ENCODE measurements at regions not wholly inside any gene's neighbourhood (a gene's known extent, or its start where the extent isn't known, plus 50 kb on each side); places are given as distances from the start of the nearest gene placed in this dataset.

DNA sequence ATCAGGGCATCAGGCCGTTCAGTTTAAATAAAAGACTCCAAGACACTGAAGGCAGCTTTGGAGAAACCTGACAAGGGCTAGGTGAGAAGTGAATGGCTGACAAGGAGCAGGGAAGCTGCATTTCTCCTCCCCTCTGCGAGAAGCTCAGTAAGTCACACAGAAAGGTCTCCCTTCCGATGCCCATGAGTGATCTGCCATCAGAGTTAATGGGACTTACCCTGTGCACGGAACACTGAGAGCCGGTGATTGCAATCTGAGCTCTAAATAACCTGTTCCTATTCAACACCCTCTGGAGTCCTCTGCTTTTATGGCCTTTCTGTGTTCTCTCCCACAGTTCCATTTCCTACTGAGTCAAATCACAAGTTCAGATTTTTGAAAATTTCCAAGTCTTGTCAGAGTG lies 322.2 kb upstream of the MYT1L start:
- ChIA-PET CTCF (no interaction called here), POLR2A (no interaction called here)
- Histone ChIP-seq H3K4me3 (ENCODE audit: low read length) (no peak overlapping the region), H3K27ac (ENCODE audit: low read depth, low read length) (no peak overlapping the region), H3K4me1 (ENCODE audit: insufficient read depth, low read length) (no peaks in the 10 kb centered on the region), H3K9me3 (ENCODE audit: low read length) (no peaks in the 10 kb centered on the region), H3K36me3 (ENCODE audit: insufficient read depth, low read length) (no peaks in the 10 kb centered on the region), H3K27me3 (ENCODE audit: insufficient read depth, low read length, poor library complexity, severe bottlenecking) (no peaks in the 10 kb centered on the region)
- Mint-ChIP-seq H3K4me3 (no peak overlapping the region), H3K27ac (no peak overlapping the region), H3K27me3 (peaks cover 0 to 1% of the 10 kb centered on the region in 2 donors), H3K9me3 (peaks cover 0 to 6% (median 2%) of the 10 kb centered on the region in 5 donors), H3K36me3 (no peaks in the 10 kb centered on the region), H3K4me1 (peaks cover 0 to 1% (median 0%) of the 10 kb centered on the region in 3 donors)
- DNase-seq, result no peak

DNA sequence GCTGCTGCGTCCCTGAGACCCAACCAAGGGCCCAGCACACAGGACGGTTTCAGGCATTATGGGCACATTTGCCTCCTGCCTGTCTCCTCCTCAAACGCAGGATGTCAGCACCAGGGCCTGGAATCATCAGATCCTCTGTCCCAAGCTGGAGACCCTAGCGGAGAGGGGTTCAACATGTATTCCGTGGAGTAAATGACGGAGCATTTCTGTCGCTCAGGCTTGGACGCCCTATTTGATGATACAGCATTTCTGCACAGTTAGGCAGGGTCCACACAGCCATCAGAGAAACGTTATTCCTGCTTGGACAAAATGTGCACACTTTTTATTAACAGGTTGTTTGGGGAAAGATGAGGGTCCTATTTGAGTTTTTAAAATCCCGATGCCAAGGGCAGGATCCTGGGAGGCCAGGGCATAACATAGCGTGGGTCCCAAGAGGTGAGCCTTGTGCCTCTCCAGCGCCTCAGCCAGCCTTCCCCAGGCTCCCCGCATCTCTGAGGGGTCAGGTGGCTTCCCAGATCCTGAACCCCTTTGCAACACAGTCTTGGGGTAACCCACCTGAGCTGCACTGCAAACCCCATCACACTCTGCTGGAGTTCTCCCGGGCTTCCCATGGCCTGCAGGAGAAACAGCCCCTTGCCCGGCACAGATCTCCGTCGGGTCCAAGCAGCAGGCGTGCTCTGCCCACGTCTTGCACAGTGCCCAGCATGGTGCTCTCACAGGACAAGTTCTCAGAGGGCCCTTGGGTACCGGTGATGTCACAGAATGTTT lies 319.7 kb upstream of the MYT1L start:
- Mint-ChIP-seq H3K4me3 (no peak overlapping the region), H3K27ac (no peak overlapping the region)

DNA sequence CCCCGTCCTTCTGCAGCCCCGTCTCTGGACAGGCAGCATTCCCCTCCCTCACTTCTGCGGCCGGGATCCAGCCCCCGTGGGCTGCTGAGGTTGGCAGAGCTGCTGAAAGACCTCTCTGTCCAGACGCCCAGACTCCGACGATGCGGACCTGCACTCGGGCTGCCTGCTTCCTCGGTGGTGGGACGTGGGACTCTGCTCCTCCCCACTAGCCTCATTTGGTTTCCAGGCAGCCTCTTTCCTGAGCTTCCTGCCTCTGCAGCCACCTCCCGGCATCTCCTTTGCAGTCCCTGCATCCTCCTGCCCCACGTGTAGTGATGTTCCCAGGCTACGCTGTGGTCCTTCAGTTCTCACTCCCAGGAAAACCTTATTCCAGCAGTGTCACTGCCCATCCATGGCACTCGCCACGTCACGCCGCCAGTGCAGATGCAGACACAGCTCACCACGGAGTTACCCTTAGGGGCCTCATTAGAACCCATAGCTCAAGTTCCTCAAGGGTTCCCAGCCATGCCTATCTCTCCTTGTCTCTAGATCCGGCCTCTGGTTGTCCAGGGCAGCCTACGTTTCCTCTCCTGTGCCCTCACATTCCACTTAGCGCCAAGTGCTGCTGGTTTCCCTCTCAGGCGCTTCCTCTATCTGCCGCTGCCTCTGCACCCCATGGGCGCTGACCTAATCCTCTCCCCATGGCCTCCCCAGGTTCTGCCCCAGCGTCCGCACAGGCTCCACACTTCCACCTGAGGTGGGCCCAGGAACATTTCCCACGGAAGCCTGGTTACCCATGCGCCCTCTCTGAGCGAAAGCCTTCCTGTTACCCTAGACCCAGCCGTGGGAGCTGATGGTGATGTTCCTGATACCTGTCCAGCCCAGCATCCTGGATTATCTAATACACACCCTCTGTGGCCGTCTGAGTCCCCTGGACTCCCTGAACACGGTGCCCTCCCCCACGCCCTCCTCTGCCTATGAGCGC lies 318.3 kb upstream of the MYT1L start:
- Mint-ChIP-seq H3K36me3 (no peaks in the 10 kb centered on the region), H3K4me1 (peaks cover 0 to 9% (median 9%) of the 10 kb centered on the region in 3 donors), H3K27ac (no peak overlapping the region), H3K9me3 (peaks cover 0 to 4% (median 0%) of the 10 kb centered on the region in 5 donors), H3K27me3 (no peaks in the 10 kb centered on the region), H3K4me3 (no peak overlapping the region)
- H3K36me3 ChIP-seq (ENCODE audit: insufficient read depth, low read length), result no peaks in the 10 kb centered on the region
- H3K9me3 ChIP-seq (ENCODE audit: low read length), result no peaks in the 10 kb centered on the region
- no peak overlapping the region for H3K27ac ChIP-seq (ENCODE audit: low read depth, low read length)
- POLR2A ChIA-PET, result no interaction called here
- CTCF ChIA-PET, result no interaction called here
- peaks cover 27% of the 10 kb centered on the region for H3K4me1 ChIP-seq (ENCODE audit: insufficient read depth, low read length)
- no peaks in the 10 kb centered on the region for H3K27me3 ChIP-seq (ENCODE audit: insufficient read depth, low read length, poor library complexity, severe bottlenecking)
- no peak for DNase-seq
- H3K4me3 ChIP-seq (ENCODE audit: low read length), result no peak overlapping the region

More for the DNA sequence above, 319.7 kb upstream of the MYT1L start:
- no peaks in the 10 kb centered on the region for H3K9me3 ChIP-seq (ENCODE audit: low read length)
- H3K27me3 Mint-ChIP-seq, result no peaks in the 10 kb centered on the region
- no peaks in the 10 kb centered on the region for H3K27me3 ChIP-seq (ENCODE audit: insufficient read depth, low read length, poor library complexity, severe bottlenecking)
- H3K4me1 ChIP-seq (ENCODE audit: insufficient read depth, low read length), result peaks cover 19% of the 10 kb centered on the region
- H3K4me3 ChIP-seq (ENCODE audit: low read length), result no peak overlapping the region
- CTCF ChIA-PET, result no interaction called here
- no peaks in the 10 kb centered on the region for H3K36me3 ChIP-seq (ENCODE audit: insufficient read depth, low read length)
- POLR2A ChIA-PET, result no interaction called here
- no peak for DNase-seq
- H3K4me1 Mint-ChIP-seq, result peaks cover 0 to 9% (median 9%) of the 10 kb centered on the region in 3 donors
- no peak overlapping the region for H3K27ac ChIP-seq (ENCODE audit: low read depth, low read length)
- no peaks in the 10 kb centered on the region for H3K36me3 Mint-ChIP-seq
- H3K9me3 Mint-ChIP-seq, result peaks cover 0 to 4% (median 0%) of the 10 kb centered on the region in 5 donors

DNA sequence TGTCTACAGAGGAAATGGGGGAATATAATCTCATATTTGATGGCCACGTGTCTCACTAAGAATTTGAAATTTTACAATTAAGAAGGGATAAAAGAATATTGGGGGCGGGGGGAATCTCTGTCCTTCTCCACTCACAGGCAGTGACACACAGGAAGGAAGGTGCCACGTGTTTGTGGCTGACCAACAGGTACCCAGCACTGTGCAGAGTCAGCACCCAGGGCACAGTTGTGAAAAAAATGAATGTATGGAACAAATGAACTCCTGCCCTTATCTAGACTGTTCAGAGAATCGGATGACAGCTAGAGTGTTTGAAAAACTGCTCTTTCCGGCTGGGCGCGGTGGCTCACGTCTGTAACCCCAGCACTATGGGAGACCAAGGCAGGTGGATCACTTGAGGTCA lies 317.0 kb upstream of the MYT1L start:
- H3K36me3 Mint-ChIP-seq, result no peaks in the 10 kb centered on the region
- Histone ChIP-seq H3K9me3 (ENCODE audit: low read length) (no peaks in the 10 kb centered on the region), H3K36me3 (ENCODE audit: insufficient read depth, low read length) (no peaks in the 10 kb centered on the region), H3K4me3 (ENCODE audit: low read length) (no peak overlapping the region), H3K27ac (ENCODE audit: low read depth, low read length) (no peak overlapping the region), H3K4me1 (ENCODE audit: insufficient read depth, low read length) (peaks cover 27% of the 10 kb centered on the region), H3K27me3 (ENCODE audit: insufficient read depth, low read length, poor library complexity, severe bottlenecking) (no peaks in the 10 kb centered on the region)
- H3K27me3 Mint-ChIP-seq, result no peaks in the 10 kb centered on the region
- ChIA-PET POLR2A (no interaction called here), CTCF (no interaction called here)
- H3K9me3 Mint-ChIP-seq, result peaks cover 0 to 7% (median 0%) of the 10 kb centered on the region in 5 donors
- no peak for DNase-seq
- H3K4me3 Mint-ChIP-seq, result no peak overlapping the region
- no peak overlapping the region for H3K27ac Mint-ChIP-seq
- H3K4me1 Mint-ChIP-seq, result peaks cover 0 to 9% (median 9%) of the 10 kb centered on the region in 3 donors

DNA sequence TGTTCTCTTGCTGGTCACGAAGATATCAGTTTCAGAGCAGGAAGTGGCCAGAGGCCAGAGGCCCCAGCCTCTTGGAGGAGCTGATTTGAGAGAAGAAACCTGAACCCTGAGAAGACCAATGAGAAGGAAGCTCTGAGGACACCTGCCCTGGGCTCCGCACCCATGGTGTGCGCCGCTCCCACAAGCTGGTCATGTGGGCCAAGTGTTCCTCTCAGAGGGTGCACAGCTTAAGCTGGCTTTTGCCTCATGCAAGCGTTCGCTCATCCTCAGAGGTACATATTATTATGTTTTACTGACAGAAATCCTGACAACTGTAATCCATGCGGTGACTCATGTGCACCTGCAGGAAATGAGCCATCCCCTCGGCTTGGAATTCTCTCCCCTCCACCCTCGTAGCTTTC lies 316.1 kb upstream of the MYT1L start:
- Histone ChIP-seq H3K4me3 (ENCODE audit: low read length) (no peak overlapping the region), H3K27ac (ENCODE audit: low read depth, low read length) (no peak overlapping the region), H3K4me1 (ENCODE audit: insufficient read depth, low read length) (peaks cover 27% of the 10 kb centered on the region), H3K27me3 (ENCODE audit: insufficient read depth, low read length, poor library complexity, severe bottlenecking) (no peaks in the 10 kb centered on the region), H3K36me3 (ENCODE audit: insufficient read depth, low read length) (no peaks in the 10 kb centered on the region), H3K9me3 (ENCODE audit: low read length) (no peaks in the 10 kb centered on the region)
- Mint-ChIP-seq H3K4me1 (peaks cover 0 to 9% (median 9%) of the 10 kb centered on the region in 3 donors), H3K27ac (peak overlapping the region in 1 of 8 donors; percentile 8), H3K9me3 (peaks cover 0 to 7% (median 0%) of the 10 kb centered on the region in 5 donors), H3K36me3 (no peaks in the 10 kb centered on the region), H3K27me3 (no peaks in the 10 kb centered on the region), H3K4me3 (no peak overlapping the region)
- ChIA-PET CTCF (no interaction called here), POLR2A (no interaction called here)
- DNase-seq, result no peak

DNA sequence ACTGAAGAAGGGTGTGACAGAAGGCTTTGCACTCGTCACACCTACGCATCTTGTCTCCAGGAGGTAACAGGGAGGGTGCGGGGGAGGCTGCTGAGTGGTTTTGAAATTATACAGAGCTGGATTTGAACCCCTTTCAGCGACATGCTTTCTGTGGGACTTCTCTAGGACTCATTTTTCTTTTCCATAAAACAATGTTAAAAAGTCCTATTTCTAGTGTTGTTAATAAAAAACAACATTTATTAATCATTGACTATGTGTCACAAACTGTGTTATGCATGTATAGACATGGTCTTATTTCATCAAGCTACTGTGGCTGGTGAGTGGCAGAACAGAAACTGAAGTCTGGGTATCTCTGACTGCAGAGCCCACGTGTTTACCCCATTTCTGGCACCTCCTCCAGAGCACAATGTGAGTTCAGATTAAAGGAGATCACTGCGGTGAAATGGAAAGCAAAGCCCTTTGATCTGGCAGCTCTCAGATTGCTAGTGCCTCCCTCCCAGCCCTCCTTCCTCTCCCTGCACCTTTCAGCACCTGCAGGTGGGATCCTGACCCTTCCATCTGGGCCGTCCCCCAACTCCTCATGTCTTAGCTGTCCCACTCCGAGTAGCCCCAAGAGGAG lies 315.5 kb upstream of the MYT1L start:
- H3K27ac Mint-ChIP-seq, result peak overlapping the region in 1 of 8 donors; percentile 51
- Histone ChIP-seq H3K4me1 (ENCODE audit: insufficient read depth, low read length) (peaks cover 27% of the 10 kb centered on the region), H3K27me3 (ENCODE audit: insufficient read depth, low read length, poor library complexity, severe bottlenecking) (no peaks in the 10 kb centered on the region), H3K27ac (ENCODE audit: low read depth, low read length) (no peak overlapping the region), H3K9me3 (ENCODE audit: low read length) (no peaks in the 10 kb centered on the region), H3K36me3 (ENCODE audit: insufficient read depth, low read length) (no peaks in the 10 kb centered on the region), H3K4me3 (ENCODE audit: low read length) (no peak overlapping the region)
- peak overlapping the region in 2 of 7 donors; percentile 13 to 34 for H3K4me3 Mint-ChIP-seq
- DNase-seq, result peak in 2 of 5 donors; percentile 16 to 79
- no peaks in the 10 kb centered on the region for H3K27me3 Mint-ChIP-seq
- H3K36me3 Mint-ChIP-seq, result no peaks in the 10 kb centered on the region
- peaks cover 0 to 7% (median 0%) of the 10 kb centered on the region in 5 donors for H3K9me3 Mint-ChIP-seq
- peaks cover 0 to 9% (median 9%) of the 10 kb centered on the region in 3 donors for H3K4me1 Mint-ChIP-seq
- ChIA-PET CTCF (no interaction called here), POLR2A (no interaction called here)

DNA sequence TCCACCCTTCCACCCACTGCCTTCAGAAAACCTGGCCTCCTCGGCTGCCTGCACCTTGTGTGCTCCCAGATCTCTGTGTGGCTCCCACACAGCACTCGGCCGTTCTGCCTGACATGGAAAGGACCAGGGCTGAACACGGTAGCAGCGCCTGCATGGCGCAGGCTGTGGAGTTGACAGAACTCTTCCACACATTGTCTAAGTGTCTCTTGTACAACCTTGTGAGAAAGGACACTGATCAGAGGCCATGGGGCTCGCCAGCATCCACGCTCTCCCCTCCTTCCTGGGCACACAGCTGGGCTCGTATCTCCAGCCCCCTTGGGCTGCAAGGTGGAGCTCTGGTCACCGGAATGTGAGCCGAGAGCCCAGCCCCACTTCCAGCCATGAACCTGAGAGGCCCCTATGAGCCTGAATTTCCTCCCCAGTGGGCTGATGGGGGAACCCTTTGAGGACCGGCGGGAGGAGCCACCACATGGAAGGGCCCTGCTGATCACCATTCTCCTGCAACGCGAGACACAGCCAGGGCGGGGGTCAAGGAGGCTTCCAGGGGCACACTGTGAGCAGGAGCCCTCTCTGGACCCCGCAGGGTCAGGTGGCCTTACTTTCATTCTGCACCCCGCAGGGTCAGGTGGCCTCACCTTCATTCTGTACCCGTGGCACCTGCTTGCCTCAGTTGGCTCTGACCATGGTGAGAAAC lies 314.2 kb upstream of the MYT1L start:
- Mint-ChIP-seq H3K27ac (no peak overlapping the region), H3K4me1 (peaks cover 0 to 9% (median 9%) of the 10 kb centered on the region in 3 donors), H3K4me3 (no peak overlapping the region), H3K36me3 (no peaks in the 10 kb centered on the region), H3K27me3 (peaks cover 0 to 3% of the 10 kb centered on the region in 2 donors), H3K9me3 (peaks cover 0 to 7% (median 0%) of the 10 kb centered on the region in 5 donors)
- no peak for DNase-seq
- Histone ChIP-seq H3K4me3 (ENCODE audit: low read length) (no peak overlapping the region), H3K4me1 (ENCODE audit: insufficient read depth, low read length) (peaks cover 27% of the 10 kb centered on the region), H3K9me3 (ENCODE audit: low read length) (no peaks in the 10 kb centered on the region), H3K27ac (ENCODE audit: low read depth, low read length) (no peak overlapping the region), H3K36me3 (ENCODE audit: insufficient read depth, low read length) (no peaks in the 10 kb centered on the region), H3K27me3 (ENCODE audit: insufficient read depth, low read length, poor library complexity, severe bottlenecking) (no peaks in the 10 kb centered on the region)
- CTCF ChIA-PET, result no interaction called here
- POLR2A ChIA-PET, result no interaction called here
